Kasumi-1 (cell line): ENCODE measurements at regions not wholly inside any gene's neighbourhood (a gene's known extent, or its start where the extent isn't known, plus 50 kb on each side); places are given as distances from the start of the nearest gene placed in this dataset.
"Not testable (repeated sequence)": the region's sequence is repeated elsewhere in the genome, so short reads cannot be mapped to it uniquely, and the experiment has no call there.

Source experiments
- DNase-seq, 2 experiments: peaks; one replicate each; lab custom pipeline; 2025; lab: John Stamatoyannopoulos, UW

DNA sequence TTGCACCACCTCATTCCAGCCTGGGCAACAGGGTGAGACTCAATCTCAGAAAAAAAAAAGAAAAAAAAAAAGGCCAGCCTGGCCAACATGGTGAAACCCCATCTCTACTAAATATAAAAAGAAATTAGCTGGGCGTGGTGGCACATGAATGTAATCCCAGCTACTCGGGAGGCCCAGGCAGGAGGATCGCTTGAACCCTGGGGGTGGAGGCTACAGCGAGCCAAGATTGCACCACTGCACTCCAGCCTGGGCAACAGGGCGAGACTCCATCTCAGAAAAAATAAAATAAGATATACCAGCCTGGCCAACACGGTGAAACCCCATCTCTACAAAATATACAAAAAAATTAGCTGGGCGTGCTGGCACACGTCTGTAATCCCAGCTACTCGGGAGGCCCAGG is 1602.3 kb downstream of the RPIA start:
- not testable (repeated sequence) for DNase-seq

DNA sequence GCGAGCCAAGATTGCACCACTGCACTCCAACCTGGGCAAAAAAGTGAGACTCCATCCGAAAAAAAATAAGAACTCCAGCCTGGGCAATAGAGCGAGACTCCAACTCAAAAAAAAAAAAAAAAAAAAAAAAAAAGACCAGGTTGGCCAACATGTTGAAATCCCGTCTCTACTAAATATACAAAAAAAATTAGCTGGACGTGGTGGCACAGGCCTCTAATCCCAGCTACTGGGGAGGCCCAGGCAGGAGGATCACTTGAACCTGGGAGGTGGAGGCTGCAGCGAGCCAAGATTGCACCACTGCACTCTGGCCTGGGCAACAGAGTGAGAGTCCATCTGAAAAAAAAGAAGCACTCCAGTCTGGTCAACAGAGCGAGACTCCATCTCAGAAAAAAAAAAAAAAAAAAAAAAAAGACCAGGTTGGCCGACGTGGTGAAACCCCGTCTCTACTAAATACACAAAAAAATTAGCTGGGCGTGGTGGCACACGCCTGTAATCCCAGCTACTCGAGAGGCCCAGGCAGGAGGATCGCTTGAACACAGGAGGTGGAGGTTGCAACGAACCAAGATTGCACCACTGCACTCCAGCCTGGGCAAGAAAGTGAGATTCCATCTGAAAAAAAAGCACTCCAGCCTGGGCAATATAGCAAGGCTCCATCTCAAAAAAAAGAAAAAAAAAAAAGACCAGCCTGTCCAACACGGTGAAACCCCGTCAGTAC is 1603.7 kb downstream of the RPIA start:
- DNase-seq, result not testable (repeated sequence)

GRCh38 chr2:90296484-90296777 is 1605.0 kb downstream of the RPIA start:
- DNase-seq, result not testable (repeated sequence)

DNA sequence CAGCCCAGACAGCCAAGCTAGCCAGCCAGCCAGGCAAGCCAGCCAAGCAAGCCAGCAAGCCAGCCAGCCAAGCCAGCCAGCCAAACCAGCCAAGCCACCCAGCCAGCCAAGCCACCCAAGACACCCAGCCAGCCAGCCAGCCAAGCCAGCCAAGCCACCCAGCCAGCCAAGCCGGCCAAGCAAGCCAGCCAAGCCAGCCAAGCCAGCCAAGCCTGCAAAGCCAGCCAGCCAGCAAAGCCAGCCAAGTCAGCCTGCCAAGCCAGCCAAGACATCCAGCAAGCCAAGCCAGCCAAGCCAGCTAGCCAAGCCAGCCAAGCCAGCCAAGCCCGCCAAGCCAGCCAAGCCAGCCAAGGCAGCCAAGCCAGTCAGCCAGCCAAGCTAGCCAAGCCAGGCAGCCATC is 1606.2 kb downstream of the RPIA start:
- DNase-seq, result not testable (repeated sequence)

DNA sequence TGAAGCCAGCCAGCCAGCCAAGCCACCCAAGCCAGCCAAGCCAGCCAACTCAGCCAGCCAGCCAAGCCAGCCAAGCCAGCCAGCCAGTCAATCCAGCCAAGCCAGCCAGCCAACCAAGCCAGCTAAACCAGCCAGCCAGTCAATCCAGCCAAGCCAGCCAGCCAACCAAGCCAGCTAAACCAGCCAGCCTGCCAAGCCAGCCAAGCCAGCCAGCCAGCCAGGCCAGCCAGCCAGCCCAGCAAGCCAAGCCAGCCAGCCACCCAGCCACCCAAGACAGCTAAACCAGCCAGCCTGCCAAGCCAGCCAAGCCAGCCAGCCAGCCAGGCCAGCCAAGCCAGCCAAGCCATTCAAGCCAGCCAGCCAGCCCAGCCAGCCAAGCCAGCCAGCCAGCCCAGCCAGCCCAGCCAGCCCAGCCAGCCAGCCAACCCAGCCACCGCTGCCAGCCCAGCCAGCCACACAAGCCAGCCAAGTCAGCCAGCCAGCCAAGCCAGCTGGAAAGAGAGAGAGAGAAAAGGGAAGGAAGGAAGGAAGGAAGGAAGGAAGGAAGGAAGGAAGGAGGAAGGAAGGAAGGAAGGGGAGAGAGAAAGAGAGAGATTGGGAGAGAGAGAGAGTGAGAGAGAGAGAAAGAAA is 1606.8 kb downstream of the RPIA start:
- not testable (repeated sequence) for DNase-seq

DNA sequence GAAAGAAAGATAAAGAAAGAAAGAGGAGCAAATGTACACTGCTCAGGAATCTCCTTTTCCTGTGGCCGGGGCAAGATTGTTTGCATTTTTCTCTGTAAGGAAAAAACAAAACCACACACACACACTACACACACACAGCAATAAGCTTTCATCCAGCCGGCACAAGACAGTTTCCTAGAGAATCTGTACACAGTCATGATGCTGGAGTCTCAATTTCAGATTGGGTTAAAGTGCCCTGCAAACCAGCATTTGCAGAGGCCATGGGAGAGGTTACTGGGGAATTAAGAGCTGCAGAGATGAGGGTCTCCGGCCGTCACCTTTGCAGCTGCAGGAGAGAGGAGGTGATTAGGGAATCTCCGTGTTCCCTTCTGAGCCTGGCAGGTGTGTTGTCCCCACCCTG is 1607.5 kb downstream of the RPIA start:
- DNase-seq, result not testable (repeated sequence)

- DNase-seq, result not testable (repeated sequence)
Measured at GRCh38 chr2:90322982-90323381, 1631.5 kb downstream of the RPIA start.

DNA sequence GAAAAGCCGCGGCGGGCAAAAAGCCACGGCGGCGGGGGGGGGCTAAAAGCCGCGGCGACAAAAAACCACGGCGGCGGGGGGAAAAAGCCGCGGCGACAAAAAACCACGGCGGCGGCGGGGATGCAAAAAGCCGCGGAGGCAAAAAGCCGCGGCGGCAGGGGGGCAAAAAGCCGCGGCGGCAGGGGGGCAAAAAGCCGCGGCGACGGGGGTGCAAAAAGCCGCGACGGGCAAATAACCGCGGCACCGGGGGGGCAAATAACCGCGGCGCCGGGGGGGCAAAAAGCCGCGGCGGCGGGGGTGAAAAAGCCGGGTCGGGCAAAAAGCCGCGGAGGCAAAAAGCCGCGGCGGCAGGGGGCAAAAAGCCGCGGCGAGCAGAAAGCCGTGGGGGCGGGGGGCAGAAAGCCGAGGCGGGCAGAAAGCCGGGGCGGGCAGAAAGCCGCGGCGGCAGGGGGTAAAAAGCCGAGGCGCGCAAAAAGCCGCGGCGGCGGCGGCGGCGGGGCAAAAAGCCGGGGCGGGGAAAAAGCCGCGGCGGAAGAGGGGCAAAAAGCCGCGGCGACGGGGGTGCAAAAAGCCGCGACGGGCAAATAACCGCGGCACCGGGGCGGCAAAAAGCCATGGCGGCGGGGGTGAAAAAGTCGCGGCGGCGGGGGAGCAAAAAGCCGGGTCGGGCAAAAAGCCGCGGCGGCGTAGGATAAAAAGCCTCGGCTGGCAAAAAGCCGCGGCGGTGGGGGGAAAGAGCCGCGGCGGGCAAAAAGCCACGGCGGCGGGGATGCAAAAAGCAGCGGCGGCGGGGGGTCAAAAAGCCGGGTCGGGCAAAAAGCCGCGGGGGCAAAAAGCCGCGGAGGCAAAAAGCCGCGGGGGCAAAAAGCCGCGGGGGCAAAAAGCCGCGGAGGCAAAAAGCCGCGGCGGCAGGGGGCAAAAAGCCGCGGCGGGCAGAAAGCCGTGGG is 1632.4 kb downstream of the RPIA start:
- not testable (repeated sequence) for DNase-seq

DNA sequence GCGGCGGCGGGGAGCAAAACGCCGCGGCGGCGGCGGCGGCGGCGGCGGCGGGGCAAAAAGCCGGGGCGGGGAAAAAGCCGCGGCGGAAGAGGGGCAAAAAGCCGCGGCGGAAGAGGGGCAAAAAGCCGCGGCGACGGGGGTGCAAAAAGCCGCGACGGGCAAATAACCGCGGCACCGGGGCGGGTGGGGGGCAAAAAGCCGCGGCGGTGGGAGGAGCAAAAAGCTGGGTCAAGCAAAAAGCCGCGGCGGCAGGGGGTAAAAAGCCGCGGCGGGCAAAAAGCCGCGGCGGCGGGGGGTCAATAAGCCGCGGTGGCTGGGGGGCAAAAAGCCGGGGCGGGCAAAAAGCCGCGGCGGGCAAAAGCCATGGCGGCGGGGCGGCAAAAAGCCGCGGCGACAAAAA is 1633.2 kb downstream of the RPIA start:
- not testable (repeated sequence) for DNase-seq

DNA sequence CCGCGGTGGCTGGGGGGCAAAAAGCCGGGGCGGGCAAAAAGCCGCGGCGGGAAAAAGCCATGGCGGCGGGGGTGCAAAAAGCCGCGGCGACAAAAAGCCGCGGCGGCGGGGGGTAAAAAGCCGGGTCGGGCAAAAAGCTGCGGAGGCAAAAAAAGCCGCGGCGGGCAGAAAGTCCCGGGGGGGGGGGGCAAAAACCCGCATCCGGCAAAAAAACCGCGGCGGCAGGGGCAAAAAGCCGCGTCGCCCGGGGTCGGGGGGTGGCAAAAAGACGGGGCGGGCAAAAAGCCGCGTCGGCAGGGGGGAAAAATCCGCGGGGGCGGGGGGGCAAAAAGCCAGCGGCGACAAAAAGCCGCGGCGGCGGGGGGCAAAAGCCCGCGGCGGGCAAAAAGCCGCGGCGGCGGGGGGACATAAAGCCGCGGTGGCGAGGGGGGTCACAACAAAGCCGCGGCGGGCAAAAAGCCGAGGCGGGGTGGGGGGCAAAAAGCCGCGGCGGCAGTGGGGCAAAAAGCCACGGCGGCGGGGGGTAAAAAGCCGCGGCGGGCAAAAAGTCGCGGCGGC is 1634.4 kb downstream of the RPIA start:
- DNase-seq, result not testable (repeated sequence)

GRCh38 chr2:90355546-90355945 is 1664.1 kb downstream of the RPIA start:
- not testable (repeated sequence) for DNase-seq

- DNase-seq, result not testable (repeated sequence)
Measured at GRCh38 chr2:90359344-90359743, 1667.9 kb downstream of the RPIA start.

- not testable (repeated sequence) for DNase-seq
Measured at GRCh38 chr2:90359887-90360730, 1668.6 kb downstream of the RPIA start.

DNA sequence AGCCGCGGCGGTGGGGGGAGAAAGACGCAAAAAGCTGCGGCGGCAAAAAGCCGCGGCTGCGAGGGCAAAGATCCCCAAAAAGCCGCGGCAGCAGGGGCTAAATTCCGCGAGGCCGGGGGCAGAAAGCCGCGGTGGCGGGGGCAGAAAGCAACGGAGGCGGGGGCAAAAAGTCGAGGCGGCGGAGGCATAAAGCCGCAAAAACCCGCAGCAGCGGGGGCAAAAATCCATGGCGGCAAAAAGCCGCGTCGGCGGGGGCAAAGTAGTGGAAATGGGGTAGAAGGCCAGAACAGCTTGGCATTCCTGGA is 1669.2 kb downstream of the RPIA start:
- DNase-seq, result not testable (repeated sequence)
